GM18511 (cell line): ENCODE measurements at regions not wholly inside any gene's neighbourhood (a gene's known extent, or its start where the extent isn't known, plus 50 kb on each side); places are given as distances from the start of the nearest gene placed in this dataset.

Experiments used
- ATAC-seq: cut with Tn5 transposase; IDR thresholded peaks from one replicate; pipeline ENCODE4 v1.9.1; 2021; ENCODE audit warnings: mild to moderate bottlenecking, moderate library complexity; ENCODE audit not compliant: unreplicated experiment

GRCh38 chr11:92775003-92775676, 194.3 kb upstream of the MTNR1B start:
- peak; percentile 83 for ATAC-seq

GRCh38 chr11:92776676-92777075, 192.8 kb upstream of the MTNR1B start:
- ATAC-seq, result no peak

- no peak for ATAC-seq
These were observed 189.7 kb upstream of the MTNR1B start for GRCh38 chr11:92779746-92780145.

- no peak for ATAC-seq
These were observed 188.3 kb upstream of the MTNR1B start for GRCh38 chr11:92781151-92781550.

GRCh38 chr11:92782806-92783205, 186.6 kb upstream of the MTNR1B start:
- ATAC-seq, result no peak

GRCh38 chr11:92784331-92784730, 185.1 kb upstream of the MTNR1B start:
- ATAC-seq, result no peak

GRCh38 chr11:92787638-92788037, 181.8 kb upstream of the MTNR1B start:
- ATAC-seq, result no peak

- ATAC-seq, result no peak
These were observed 179.7 kb upstream of the MTNR1B start for GRCh38 chr11:92789761-92790160.

- no peak for ATAC-seq
These were observed 179.1 kb upstream of the MTNR1B start for GRCh38 chr11:92790366-92790765.

- ATAC-seq, result no peak
These were observed 178.4 kb upstream of the MTNR1B start for GRCh38 chr11:92790926-92791616.

GRCh38 chr11:92791886-92792285, 177.6 kb upstream of the MTNR1B start:
- no peak for ATAC-seq

GRCh38 chr11:92793189-92793588, 176.3 kb upstream of the MTNR1B start:
- no peak for ATAC-seq

GRCh38 chr11:92794783-92795182, 174.7 kb upstream of the MTNR1B start:
- no peak for ATAC-seq

- no peak for ATAC-seq
These were observed 172.7 kb upstream of the MTNR1B start for GRCh38 chr11:92796744-92797143.

GRCh38 chr11:92797874-92798273, 171.6 kb upstream of the MTNR1B start:
- no peak for ATAC-seq

- no peak for ATAC-seq
These were observed 167.8 kb upstream of the MTNR1B start for GRCh38 chr11:92801685-92802084.

- ATAC-seq, result no peak
These were observed 166.8 kb upstream of the MTNR1B start for GRCh38 chr11:92802644-92803043.

GRCh38 chr11:92803391-92803790, 166.1 kb upstream of the MTNR1B start:
- no peak for ATAC-seq

GRCh38 chr11:92804388-92804966, 165.0 kb upstream of the MTNR1B start:
- ATAC-seq, result no peak

GRCh38 chr11:92808022-92808421, 161.4 kb upstream of the MTNR1B start:
- ATAC-seq, result no peak

GRCh38 chr11:92810423-92811064, 158.9 kb upstream of the MTNR1B start:
- no peak for ATAC-seq

GRCh38 chr11:92811341-92811740, 158.1 kb upstream of the MTNR1B start:
- no peak for ATAC-seq
